GM19240 (cell line): ENCODE measurements at regions not wholly inside any gene's neighbourhood (a gene's known extent, or its start where the extent isn't known, plus 50 kb on each side); places are given as distances from the start of the nearest gene placed in this dataset.
A peak's percentile ranks its signal among the peaks of the same experiment; 100 is the strongest.

ENCODE experiments used
- DNase-seq: peaks from one replicate; pipeline ENCODE4 v3.0.0; 2011; ENCODE audit warnings: low spot score; ENCODE audit not compliant: insufficient read length

- no peak for DNase-seq
Measured at GRCh38 chr2:102951249-102951648, 189.4 kb downstream of the TMEM182 start.

GRCh38 chr2:102967451-102967850 is 205.6 kb downstream of the TMEM182 start:
- DNase-seq = no peak

- no peak for DNase-seq
Measured at GRCh38 chr2:102968375-102968774, 206.5 kb downstream of the TMEM182 start.

GRCh38 chr2:102971701-102972100 is 209.9 kb downstream of the TMEM182 start:
- no peak for DNase-seq

- peak; percentile 3 for DNase-seq
Measured at GRCh38 chr2:102975996-102976975, 214.5 kb downstream of the TMEM182 start.

GRCh38 chr2:102977426-102978090 is 215.7 kb downstream of the TMEM182 start:
- no peak for DNase-seq

DNA sequence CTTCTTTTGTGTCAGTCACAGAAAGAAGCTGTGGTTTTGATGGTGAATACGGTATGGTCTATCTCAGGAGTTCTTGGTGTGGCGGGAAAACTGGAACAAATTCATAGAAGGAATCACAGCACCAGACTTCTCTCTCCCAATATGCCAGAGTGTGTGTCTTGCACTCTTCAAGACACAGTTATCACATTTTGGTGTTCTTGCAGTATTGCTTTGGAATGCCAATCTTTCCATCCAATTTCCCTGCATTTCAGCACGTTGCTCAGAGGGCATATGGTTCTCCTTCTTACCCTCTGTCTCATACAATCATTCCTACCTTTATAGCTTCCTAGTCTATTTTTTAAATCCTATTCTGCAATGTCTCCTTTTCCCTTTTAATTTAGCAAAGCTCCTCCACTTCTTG is 216.3 kb downstream of the TMEM182 start:
- DNase-seq = no peak

DNA sequence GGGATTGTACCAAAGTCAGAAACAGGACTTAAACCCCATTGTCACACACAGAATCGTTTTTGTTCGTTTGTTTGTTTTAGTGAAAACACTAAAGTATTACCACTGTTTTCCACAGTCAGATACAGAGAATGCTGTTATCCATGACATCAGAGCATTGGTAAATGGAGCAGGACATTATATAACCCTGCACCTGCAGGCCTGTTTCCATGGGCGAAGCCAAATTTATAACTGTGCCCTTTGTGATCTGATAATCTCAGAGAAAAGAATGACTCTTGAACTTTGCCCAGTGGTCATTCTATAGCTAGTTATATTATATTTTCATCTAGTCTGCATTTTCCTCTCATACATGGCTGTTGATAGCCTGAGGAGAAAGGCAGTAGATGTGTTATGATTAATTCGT is 217.6 kb downstream of the TMEM182 start:
- DNase-seq = no peak

- DNase-seq = no peak
Measured at GRCh38 chr2:102983786-102984185, 222.0 kb downstream of the TMEM182 start.

- DNase-seq = no peak
Measured at GRCh38 chr2:102986826-102987490, 225.1 kb downstream of the TMEM182 start.

GRCh38 chr2:102992607-102993006 is 230.8 kb downstream of the TMEM182 start:
- no peak for DNase-seq

- no peak for DNase-seq
Measured at GRCh38 chr2:102999958-103000357, 238.1 kb downstream of the TMEM182 start.

- no peak for DNase-seq
Measured at GRCh38 chr2:103002954-103003353, 241.1 kb downstream of the TMEM182 start.

- no peak for DNase-seq
Measured at GRCh38 chr2:103003750-103004260, 242.0 kb downstream of the TMEM182 start.

DNA sequence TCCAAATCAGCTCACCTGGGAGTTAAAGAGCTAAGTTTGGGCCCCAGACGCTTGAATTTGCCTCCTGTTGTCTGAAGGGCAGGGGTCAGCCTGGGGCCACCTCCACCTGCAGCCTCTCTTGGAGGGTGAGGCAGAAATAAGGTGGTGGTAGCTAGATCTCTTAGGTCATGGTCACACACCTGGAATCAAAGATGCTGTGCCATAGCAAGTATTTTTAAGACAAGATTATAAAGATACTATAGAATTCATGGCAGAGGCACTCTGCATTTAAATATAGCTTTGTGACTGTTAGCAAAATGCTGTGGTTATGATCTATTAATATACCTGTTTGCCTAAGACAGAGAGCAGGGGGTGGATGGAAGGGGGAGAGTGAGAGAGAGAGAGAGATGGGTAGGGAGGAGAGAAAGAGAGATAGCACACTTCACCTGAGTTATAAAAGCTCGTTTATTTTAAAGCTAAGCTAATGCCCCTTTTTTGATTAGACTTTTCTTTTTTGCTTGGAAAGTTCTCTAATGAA is 242.7 kb downstream of the TMEM182 start:
- DNase-seq = no peak

- no peak for DNase-seq
Measured at GRCh38 chr2:103005393-103005792, 243.6 kb downstream of the TMEM182 start.

GRCh38 chr2:103007086-103007485 is 245.3 kb downstream of the TMEM182 start:
- no peak for DNase-seq

DNA sequence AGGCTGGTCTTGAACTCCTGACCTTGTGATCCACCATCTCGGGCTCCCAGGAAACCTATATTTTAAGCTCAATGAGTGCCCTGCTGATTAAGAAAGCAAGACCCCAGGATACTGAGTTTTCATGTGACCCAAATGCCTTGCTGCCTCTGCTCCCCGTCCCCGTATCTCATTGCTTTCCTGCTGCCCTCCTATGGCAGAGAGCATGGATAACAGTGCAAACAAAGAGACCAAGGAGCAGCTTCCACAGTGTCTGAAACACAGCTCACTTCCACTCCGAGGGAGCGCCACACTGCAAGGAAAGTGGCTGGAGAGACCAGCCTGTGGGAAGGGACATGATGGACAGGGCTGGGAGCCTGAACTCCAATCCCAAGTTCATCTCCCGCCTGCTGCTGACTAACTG is 246.8 kb downstream of the TMEM182 start:
- no peak for DNase-seq

GRCh38 chr2:103009871-103010270 is 248.0 kb downstream of the TMEM182 start:
- DNase-seq = no peak

DNA sequence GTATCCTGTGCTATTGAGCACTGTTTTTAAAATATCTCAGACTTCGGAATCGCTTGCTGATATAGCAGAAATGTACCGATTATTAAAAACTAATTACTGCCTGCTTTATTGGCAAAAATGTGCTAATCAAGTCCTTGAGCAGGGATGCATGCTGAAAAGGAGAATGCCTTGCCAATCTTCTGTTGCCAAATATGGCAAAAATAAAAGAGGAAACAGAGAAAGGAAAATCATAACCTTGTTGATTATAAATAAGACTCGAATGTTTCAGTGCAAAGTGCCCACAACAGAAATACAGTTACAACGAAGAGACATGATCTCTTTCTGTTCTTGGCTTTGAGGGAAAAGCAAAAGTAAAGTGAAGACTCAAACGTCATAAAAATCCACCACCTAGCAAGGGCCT is 248.5 kb downstream of the TMEM182 start:
- no peak for DNase-seq

- no peak for DNase-seq
Measured at GRCh38 chr2:103010751-103011150, 248.9 kb downstream of the TMEM182 start.

DNA sequence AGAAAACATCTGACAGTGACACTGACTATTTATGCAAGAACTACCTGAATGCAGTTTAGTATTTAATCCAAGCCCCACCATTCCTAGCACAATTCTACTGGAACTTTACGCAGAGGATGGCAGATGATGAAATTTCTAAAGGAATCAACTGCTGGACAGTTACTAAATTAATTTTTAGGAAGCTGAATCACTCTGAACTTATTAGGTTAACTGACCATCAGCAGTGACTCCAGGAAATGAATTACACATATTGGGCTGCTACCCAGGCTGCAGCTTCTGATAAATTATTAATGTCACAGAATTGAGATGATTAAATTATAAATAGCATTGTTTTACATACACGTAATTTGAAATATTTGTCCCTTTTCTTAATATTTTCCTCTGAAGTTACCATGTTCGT is 250.8 kb downstream of the TMEM182 start:
- no peak for DNase-seq
